CD14-positive monocyte (primary cell): ENCODE measurements at regions not wholly inside any gene's neighbourhood (a gene's known extent, or its start where the extent isn't known, plus 50 kb on each side); places are given as distances from the start of the nearest gene placed in this dataset.

Experiments used
- DNase-seq, 3 donors: peaks; one replicate each; pipeline ENCODE4 v3.0.0-alpha.2; 2011 to 2022
- H2AFZ ChIP-seq: 2 replicates; pipeline ENCODE4 v1.6.0; 2012; ENCODE audit warnings: mild to moderate bottlenecking, low read depth, low read length, inconsistent platforms; ENCODE audit not compliant: insufficient read depth, poor library complexity, severe bottlenecking
- H3K27ac ChIP-seq, 2 donors: 1 replicate in 1 of 2; 2 replicates in 1 of 2; pipeline ENCODE4 v1.5.1; 2012 to 2013; ENCODE audit warnings: low read length in 2 of 2, control low read depth in 1 of 2, inconsistent platforms in 1 of 2, low read depth in 1 of 2, mild to moderate bottlenecking in 1 of 2
- H3K27me3 ChIP-seq, 2 donors: one replicate each; pipeline versions ENCODE4 v1.6.0 to v1.6.1; 2011 to 2013; ENCODE audit warnings: low read length in 2 of 2; ENCODE audit not compliant: control insufficient read depth in 2 of 2, insufficient read depth in 2 of 2
- H3K36me3 ChIP-seq, 2 donors: replicated peaks in 1 of 2; 1 replicate in 1 of 2; 2 replicates in 1 of 2; pipeline versions ENCODE4 v1.5.1 to v1.6.1; 2012 to 2013; ENCODE audit warnings: low read length in 2 of 2, control low read depth in 1 of 2, inconsistent platforms in 1 of 2, mild to moderate bottlenecking in 1 of 2; ENCODE audit not compliant: insufficient read depth in 2 of 2, control insufficient read depth in 1 of 2
- H3K4me1 ChIP-seq, 2 donors: 1 replicate in 1 of 2; 2 replicates in 1 of 2; pipeline versions ENCODE4 v1.5.1 to v1.6.1; 2012 to 2013; ENCODE audit warnings: low read length in 2 of 2, control low read depth in 1 of 2, inconsistent platforms in 1 of 2, mild to moderate bottlenecking in 1 of 2, moderate library complexity in 1 of 2; ENCODE audit not compliant: insufficient read depth in 2 of 2, control insufficient read depth in 1 of 2
- H3K4me2 ChIP-seq: replicated peaks from 2 replicates; pipeline ENCODE3; 2012; ENCODE audit warnings: low read length, moderate library complexity, mild to moderate bottlenecking; ENCODE audit not compliant: poor library complexity, severe bottlenecking; ENCODE audit errors: extremely low read depth
- H3K4me3 ChIP-seq, 3 experiments: fragments of 200-600 bp in 1 of 3; sonication (generic) in 1 of 3; replicated peaks in 1 of 3; 1 replicate in 2 of 3; 2 replicates in 1 of 3; pipeline ENCODE4 v1.5.1; 2011 to 2013; ENCODE audit warnings: low read length in 3 of 3, mild to moderate bottlenecking in 3 of 3, control low read depth in 2 of 3, low read depth in 2 of 3, inconsistent platforms in 1 of 3, moderate library complexity in 1 of 3
- H3K79me2 ChIP-seq: 2 replicates; pipeline ENCODE4 v1.6.0; 2012; ENCODE audit warnings: mild to moderate bottlenecking, control low read depth, inconsistent platforms, low read length, moderate library complexity; ENCODE audit not compliant: insufficient read depth
- H3K9ac ChIP-seq: 2 replicates; pipeline ENCODE4 v1.6.0; 2017; ENCODE audit warnings: low read length, mild to moderate bottlenecking; ENCODE audit not compliant: insufficient read depth, poor library complexity, severe bottlenecking
- H3K9me3 ChIP-seq, 2 donors: replicated peaks in 1 of 2; 1 replicate in 1 of 2; 2 replicates in 1 of 2; pipeline versions ENCODE4 v1.5.1 to v1.6.1; 2012 to 2013; ENCODE audit warnings: low read length in 2 of 2, control low read depth in 1 of 2; ENCODE audit not compliant: control insufficient read depth in 1 of 2, insufficient read depth in 1 of 2
- H4K20me1 ChIP-seq: 2 replicates; pipeline ENCODE4 v1.6.0; 2012; ENCODE audit warnings: mild to moderate bottlenecking, low read length, control low read depth, moderate library complexity; ENCODE audit not compliant: insufficient read depth
- H3K27ac Mint-ChIP-seq, 7 donors: one replicate each; pipeline ENCODE4 v1.8.0; 2020; ENCODE audit warnings: mild to moderate bottlenecking in 7 of 7, mixed read lengths in 7 of 7, moderate library complexity in 6 of 7, inconsistent platforms in 2 of 7
- H3K27me3 Mint-ChIP-seq, 3 donors: one replicate each; pipeline ENCODE4 v1.8.0; 2021 to 2022; ENCODE audit warnings: low read depth in 3 of 3, mild to moderate bottlenecking in 3 of 3, mixed read lengths in 3 of 3, moderate library complexity in 3 of 3, inconsistent platforms in 1 of 3
- H3K36me3 Mint-ChIP-seq, 2 donors: one replicate each; pipeline ENCODE4 v1.8.0; 2020; ENCODE audit warnings: mixed read lengths in 2 of 2, inconsistent platforms in 1 of 2, mild to moderate bottlenecking in 1 of 2
- H3K4me1 Mint-ChIP-seq: one replicate; pipeline ENCODE4 v1.8.0; 2020; ENCODE audit warnings: mild to moderate bottlenecking, mixed read lengths
- H3K4me3 Mint-ChIP-seq, 2 donors: one replicate each; pipeline ENCODE4 v1.8.0; 2020; ENCODE audit warnings: mild to moderate bottlenecking in 2 of 2, mixed read lengths in 2 of 2, moderate library complexity in 1 of 2
- H3K9me3 Mint-ChIP-seq, 7 donors: one replicate each; pipeline ENCODE4 v1.8.0; 2020 to 2022; ENCODE audit warnings: mixed read lengths in 7 of 7, mild to moderate bottlenecking in 6 of 7, moderate library complexity in 6 of 7, inconsistent platforms in 2 of 7
- WGBS: methylation state at CpG from one replicate; pipeline ENCODE4 v1.1.5; 2013; ENCODE audit warnings: missing lambda C conversion rate; ENCODE audit not compliant: insufficient coverage; 5-methylcytosine and 5-hydroxymethylcytosine counted together
- intact Hi-C, 2 donors: fragments of 100-400 bp; cut with micrococcal nuclease; formaldehyde crosslinking; loops; one replicate each; pipeline versions ENCODE4 v1.15.0 to v1.15.1; 2023
- TF ChIP-seq, protein P1 (sequence below): fragments of 200-600 bp; IDR thresholded peaks from one replicate; pipeline ENCODE4 v1.8.0; 2022; ENCODE audit warnings: antibody characterized with exemption, mild to moderate bottlenecking

DNA sequence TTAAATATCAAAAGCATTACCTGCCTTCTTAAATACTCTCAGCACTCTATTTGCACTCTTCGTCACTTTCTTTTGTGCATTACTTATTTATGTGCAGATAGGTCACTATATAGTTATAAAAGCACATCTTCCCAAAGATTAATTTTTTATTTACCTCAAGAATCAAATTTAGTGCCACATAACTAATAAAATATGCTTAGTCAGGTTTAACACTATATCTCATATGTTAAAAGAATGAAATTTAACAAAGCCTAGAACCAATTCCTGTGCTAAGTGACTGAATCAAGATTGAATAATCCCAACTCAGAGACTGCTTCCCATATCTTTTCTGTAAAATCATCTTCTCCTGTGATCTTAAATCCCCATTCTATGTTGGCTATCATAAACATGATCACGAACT lies 957.5 kb upstream of the NXPH2 start:
- H3K4me3 Mint-ChIP-seq, result no peak overlapping the region

DNA sequence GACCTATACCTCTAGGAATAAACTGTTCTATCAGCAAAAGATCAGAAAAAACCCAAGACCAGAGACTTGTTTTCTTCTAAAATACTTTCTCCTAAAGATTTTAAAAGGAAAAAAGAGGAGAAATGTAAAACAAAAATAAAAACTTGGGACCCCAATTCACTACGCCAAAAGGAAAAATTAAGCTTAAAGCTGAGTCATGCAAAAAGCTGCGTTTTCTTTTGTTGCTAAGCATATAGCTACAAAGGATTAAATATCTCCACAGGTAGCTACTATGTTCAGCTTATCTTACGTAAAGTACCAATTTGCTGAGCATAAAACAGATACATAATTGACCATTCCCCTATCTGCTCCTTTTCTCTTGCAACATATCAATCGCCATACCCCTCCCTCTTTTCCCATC lies 950.0 kb upstream of the NXPH2 start:
- no peak overlapping the region for H3K4me2 ChIP-seq
- no peak overlapping the region for H3K9ac ChIP-seq
- no peak overlapping the region for H3K27ac ChIP-seq
- intact Hi-C loops, result no loop called here
- TF ChIP-seq, protein P1, sequence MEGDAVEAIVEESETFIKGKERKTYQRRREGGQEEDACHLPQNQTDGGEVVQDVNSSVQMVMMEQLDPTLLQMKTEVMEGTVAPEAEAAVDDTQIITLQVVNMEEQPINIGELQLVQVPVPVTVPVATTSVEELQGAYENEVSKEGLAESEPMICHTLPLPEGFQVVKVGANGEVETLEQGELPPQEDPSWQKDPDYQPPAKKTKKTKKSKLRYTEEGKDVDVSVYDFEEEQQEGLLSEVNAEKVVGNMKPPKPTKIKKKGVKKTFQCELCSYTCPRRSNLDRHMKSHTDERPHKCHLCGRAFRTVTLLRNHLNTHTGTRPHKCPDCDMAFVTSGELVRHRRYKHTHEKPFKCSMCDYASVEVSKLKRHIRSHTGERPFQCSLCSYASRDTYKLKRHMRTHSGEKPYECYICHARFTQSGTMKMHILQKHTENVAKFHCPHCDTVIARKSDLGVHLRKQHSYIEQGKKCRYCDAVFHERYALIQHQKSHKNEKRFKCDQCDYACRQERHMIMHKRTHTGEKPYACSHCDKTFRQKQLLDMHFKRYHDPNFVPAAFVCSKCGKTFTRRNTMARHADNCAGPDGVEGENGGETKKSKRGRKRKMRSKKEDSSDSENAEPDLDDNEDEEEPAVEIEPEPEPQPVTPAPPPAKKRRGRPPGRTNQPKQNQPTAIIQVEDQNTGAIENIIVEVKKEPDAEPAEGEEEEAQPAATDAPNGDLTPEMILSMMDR, result no peak
- no peak overlapping the region for H3K4me3 ChIP-seq
- no peaks in the 10 kb centered on the region for H3K9me3 ChIP-seq
- H3K4me3 Mint-ChIP-seq, result no peak overlapping the region
- H3K36me3 Mint-ChIP-seq, result no peaks in the 10 kb centered on the region
- no peaks in the 10 kb centered on the region for H3K79me2 ChIP-seq
- H3K36me3 ChIP-seq, result no peaks in the 10 kb centered on the region
- no peak overlapping the region for H3K27ac Mint-ChIP-seq
- 81% methylated on average over 2 of the region's 4 CpGs for WGBS
- H3K27me3 Mint-ChIP-seq, result no peaks in the 10 kb centered on the region
- DNase-seq, result no peak
- H3K27me3 ChIP-seq, result no peaks in the 10 kb centered on the region
- peaks cover 0 to 4% (median 0%) of the 10 kb centered on the region in 7 donors for H3K9me3 Mint-ChIP-seq
- no peaks in the 10 kb centered on the region for H3K4me1 Mint-ChIP-seq
- no peak overlapping the region for H2AFZ ChIP-seq
- no peaks in the 10 kb centered on the region for H4K20me1 ChIP-seq
- H3K4me1 ChIP-seq, result no peaks in the 10 kb centered on the region

More for the DNA sequence above, 957.5 kb upstream of the NXPH2 start:
- Mint-ChIP-seq H3K9me3 (peaks cover 0 to 4% (median 0%) of the 10 kb centered on the region in 7 donors), H3K4me1 (no peaks in the 10 kb centered on the region), H3K36me3 (no peaks in the 10 kb centered on the region), H3K27ac (no peak overlapping the region), H3K27me3 (no peaks in the 10 kb centered on the region)
- H3K4me3 ChIP-seq, result no peak overlapping the region
- WGBS, result no CpG with 5 or more reads among the region's 2 CpGs
- no peaks in the 10 kb centered on the region for H3K79me2 ChIP-seq
- intact Hi-C loops, result no loop called here
- H3K9me3 ChIP-seq, result no peaks in the 10 kb centered on the region
- no peak overlapping the region for H3K9ac ChIP-seq
- no peaks in the 10 kb centered on the region for H4K20me1 ChIP-seq
- H3K4me2 ChIP-seq, result no peak overlapping the region
- no peaks in the 10 kb centered on the region for H3K27me3 ChIP-seq
- TF ChIP-seq, protein P1, result no peak
- H3K27ac ChIP-seq, result no peak overlapping the region
- no peaks in the 10 kb centered on the region for H3K36me3 ChIP-seq
- H3K4me1 ChIP-seq, result no peaks in the 10 kb centered on the region
- no peak overlapping the region for H2AFZ ChIP-seq
- DNase-seq, result no peak
